ENCODE measurements at regions not wholly inside any gene's neighbourhood (a gene's known extent, or its start where the extent isn't known, plus 50 kb on each side); places are given as distances from the start of the nearest gene placed in this dataset.
"Not testable (repeated sequence)": the region's sequence is repeated elsewhere in the genome, so short reads cannot be mapped to it uniquely, and the experiment has no call there.

DNA sequence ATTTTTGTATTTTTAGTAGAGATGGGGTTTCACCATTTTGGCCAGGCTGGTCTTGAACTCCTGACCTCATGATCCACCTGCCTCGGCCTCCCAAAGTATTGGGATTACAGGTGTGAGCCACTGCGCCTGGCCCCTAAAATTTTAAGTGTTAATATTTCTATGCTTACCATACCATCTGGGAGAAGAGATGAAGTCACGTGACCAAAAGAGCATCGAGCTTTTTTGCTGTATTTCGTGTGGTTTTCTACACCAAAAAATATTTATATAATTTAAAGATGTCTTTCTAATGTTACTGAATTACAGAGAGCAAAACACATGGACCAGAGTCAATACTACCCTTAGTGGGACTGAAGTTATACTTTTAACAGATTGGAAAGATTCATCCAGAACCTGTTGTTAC, 400.9 kb downstream of the SOCS6 start:
- not testable (repeated sequence) for DNase-seq (ENCODE audit: low read depth in 1 of 2, low spot score in 1 of 2)

DNA sequence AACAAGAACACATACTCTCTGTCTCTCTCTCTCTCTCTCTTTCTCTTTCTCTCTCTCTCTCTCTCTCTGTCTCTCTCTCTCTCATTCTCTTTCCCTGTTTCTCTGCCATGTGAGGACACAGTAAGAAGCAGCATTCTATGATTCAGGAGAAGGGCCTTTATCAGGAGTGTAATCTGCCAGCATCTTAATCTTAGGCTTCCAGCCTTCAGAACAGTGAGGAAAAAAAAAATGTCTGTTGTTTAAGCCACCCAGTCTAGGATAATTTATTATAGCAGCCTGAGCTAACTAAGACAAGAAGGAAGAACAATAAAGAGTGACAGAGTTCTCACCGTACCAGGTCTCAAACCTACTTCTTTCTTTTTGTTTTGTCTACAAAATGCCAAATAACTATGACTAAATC, 399.4 kb downstream of the SOCS6 start:
- no peak for DNase-seq (ENCODE audit: low read depth in 1 of 2, low spot score in 1 of 2)

DNA sequence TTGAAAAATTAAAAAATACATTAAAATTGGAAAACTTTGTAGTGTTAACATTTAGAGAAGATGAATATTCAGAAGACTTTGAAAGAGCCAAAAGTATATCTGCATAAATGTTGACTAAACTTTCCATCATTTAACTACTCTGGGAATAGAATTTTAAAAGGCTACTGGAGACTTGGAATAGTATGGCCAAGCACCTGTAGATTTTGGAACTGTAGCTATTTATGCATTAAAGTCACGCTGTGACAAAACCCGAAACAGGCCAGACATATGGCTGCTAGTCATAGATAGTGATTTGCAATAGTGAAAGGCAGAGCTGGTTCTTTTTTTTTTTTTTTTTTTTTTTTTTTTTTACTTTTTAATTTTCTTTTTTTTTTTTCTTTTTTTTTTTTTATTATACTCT, 396.0 kb downstream of the SOCS6 start:
- no peak for DNase-seq (ENCODE audit: low read depth in 1 of 2, low spot score in 1 of 2)

DNA sequence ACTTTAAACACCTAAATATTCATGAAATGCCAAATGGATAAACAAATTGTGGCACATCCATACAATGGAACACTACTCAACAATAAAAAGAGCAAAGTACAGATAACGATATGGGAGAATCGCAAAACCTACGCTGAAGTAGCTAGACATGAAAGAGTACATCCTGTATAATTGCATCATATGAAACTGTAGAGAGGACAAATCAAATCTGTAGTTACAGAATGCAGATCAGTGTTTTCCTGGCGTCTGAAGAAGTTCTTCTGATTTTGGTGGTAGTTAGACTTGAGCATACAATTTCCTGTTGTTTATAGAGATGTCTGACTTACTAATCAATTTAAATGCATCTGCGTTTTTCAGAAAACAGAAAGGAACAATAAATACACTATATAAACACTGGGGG, 394.4 kb downstream of the SOCS6 start:
- DNase-seq (ENCODE audit: low read depth in 1 of 2, low spot score in 1 of 2) = no peak

DNA sequence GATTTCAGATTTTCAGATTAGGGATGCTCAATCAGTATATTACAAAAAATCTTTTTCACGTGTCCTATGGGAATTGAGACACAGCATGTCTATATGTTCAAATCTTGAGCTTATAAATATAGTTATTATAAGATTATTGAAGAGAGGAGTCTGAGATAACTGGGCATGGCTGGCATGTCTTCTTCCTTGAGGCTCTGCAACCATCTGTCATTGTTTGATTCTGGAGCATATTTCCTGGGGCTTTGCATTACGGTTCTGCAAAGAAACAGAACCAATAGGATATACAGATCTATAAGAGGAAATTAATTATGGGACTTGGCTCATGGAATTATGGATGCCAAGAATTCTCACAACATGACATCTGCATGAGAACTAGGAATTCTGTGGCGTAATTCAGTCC, 386.1 kb downstream of the SOCS6 start:
- DNase-seq (ENCODE audit: low read depth in 1 of 2, low spot score in 1 of 2) = no peak

DNA sequence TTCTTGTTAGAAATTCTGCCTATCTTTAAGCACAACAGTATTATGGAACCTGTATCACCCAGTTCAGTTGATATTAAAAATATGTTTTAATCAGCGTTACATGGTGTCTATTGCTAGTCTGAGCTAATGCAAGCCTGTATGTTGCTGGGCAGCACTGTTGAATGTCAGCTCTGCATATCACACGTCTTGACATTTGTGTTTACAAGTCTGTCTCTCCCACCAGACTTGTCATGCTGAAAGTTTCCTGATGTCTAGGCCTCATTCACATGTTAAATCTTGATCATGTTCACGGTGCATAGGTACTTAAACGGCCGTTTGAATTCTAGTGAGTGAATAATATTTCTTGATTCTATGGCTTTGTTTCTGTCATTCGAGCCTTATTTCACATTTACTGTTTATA, 385.0 kb downstream of the SOCS6 start:
- DNase-seq (ENCODE audit: low read depth in 1 of 2, low spot score in 1 of 2) = no peak

DNA sequence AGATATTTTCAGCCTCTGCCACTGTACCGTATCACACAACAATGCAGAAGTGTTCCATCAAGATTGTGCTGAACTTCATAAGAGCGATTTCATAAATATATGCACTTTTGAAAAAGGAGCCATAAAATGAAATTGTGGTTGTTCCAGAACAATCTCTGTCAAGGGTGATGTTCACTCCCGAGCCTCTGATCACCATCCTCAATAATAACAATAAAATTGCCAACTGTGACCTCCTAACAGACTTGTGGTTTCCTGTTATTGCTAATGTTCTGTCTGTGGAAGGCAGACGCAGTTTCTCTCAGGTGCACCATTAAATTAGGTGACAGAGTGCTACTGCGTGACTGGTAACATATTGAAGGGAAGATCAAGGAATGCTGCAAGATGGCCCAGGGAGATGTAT, 383.7 kb downstream of the SOCS6 start:
- no peak for DNase-seq (ENCODE audit: low read depth in 1 of 2, low spot score in 1 of 2)

DNA sequence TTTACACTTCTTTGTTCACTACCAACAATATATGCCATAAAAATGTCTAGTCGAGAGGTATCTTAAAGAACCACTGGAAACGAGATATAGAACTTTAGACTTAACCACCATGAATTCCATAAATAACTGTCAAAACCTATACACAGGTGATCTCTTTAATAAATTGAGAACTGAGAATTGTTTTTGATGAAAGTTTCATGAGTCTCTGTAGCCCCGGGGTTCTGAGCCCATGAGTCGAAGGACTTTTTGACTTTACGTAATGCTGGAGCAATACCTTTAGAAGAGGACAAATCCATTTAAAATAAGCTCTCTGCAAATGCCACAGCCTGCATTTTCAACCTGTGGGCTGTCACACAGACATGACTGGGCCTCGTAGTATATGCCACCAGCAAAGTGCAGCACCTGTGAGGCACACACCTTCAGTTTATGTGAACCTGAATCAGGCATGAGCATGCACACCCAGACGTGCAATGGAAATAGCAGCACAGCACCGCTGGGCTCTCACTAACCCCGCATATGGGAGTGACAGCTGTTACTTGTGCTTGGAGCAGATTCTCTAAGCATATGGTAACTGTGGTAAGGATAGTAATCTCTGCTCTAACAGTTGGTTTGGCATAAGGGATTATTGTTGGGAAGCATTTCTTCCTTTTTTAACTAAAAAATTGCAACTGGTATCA, 383.2 kb downstream of the SOCS6 start:
- no peak for DNase-seq (ENCODE audit: low read depth in 1 of 2, low spot score in 1 of 2)

DNA sequence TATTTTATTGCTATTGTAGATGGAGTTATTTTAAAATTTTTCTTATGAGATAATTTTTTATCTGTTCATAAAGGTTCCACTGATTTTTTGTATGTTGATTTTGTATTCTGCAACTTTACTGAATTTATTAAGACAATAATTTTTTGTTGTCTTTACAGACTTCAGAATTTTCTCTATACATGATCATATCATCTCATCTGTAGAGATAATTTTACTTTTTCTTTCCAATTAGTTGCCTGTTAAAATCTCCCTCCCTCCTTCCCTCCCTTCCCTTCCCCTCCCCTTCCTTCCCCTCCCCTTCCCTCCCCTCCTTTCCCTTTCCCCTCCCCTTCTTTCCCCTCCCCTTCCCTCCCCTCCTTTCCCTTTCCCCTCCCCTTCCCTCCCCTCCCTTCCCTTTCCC, 378.1 kb downstream of the SOCS6 start:
- DNase-seq (ENCODE audit: low read depth in 1 of 2, low spot score in 1 of 2) = no peak

DNA sequence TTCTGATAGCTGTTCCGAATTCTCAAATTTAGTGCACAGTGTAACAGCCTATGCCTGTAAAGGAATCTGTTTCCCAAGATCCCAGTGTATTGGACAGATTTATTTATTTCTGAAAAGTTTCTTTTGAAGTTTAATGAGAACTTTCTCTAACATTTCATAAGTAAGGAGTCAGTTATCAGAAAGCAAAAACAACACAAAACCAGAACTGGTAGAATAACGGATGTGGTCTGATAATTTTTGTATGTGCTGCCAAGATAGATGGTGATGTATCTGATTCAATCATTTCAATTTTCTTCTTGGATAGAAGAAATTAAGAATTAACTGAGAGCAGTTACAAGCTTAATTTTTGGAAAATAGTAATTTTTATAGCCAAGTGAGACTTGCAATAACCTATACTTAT, 374.3 kb downstream of the SOCS6 start:
- no peak for DNase-seq (ENCODE audit: low read depth in 1 of 2, low spot score in 1 of 2)

DNA sequence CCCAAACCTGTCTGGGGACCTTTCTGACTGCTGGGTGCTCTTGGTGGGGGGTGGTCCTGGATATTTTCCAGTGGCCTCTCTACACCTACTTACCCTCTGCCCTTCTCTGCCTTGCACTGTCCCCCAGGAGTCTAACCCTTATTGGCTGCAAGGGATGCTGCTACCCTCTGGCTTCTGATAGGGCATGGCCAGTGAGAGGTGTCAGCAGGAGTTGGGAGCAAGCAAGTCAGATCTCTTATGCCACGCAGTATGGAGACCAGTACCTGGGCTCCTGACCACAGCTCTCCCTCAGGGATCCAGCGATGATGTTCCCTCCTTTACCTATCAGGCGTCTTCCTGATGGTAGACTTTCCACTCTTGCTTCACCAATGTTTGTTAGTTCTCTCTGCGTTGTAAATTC, 373.7 kb downstream of the SOCS6 start:
- no peak for DNase-seq (ENCODE audit: low read depth in 1 of 2, low spot score in 1 of 2)

DNA sequence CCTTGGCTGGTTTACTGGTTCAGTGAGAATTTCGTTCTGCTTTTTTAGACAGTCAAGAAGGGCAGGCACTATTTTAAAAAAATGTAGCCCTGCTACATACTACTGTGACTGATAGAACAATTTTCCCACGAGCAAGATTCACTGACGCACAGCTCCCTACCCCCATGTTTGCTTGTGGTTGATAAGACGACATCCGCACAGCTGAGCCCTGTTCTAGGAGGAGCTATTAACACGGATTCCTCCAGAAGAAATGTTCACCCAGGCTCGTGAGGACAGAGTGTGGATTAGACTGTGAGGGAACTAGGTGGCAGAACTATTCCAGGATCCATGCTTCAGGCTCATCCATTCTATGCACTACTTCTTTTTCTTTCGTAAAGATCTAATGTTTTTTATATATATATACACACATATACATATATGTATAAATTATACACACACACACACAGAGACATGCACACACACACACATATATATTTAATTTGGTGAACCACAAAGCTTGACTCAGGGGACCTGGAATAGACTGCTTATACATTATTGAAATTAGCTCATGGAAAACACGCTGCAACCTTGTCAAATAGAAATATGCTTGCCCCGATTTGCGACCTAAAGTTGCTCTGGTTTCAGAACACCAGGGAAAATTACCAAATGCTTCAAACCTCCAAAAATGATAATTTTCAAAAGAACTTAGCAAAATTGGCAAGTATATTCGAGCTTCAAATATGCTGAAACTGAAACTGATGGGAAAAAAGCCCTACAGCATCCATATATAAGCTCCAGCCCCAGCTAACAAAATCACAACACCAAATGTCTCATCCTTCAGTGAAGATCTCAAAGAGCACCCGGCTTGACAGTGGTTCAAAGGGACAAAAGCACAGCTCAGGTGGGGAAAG, 370.4 kb downstream of the SOCS6 start:
- peak in 1 of 2 donors; percentile 9 for DNase-seq (ENCODE audit: low read depth in 1 of 2, low spot score in 1 of 2)

DNA sequence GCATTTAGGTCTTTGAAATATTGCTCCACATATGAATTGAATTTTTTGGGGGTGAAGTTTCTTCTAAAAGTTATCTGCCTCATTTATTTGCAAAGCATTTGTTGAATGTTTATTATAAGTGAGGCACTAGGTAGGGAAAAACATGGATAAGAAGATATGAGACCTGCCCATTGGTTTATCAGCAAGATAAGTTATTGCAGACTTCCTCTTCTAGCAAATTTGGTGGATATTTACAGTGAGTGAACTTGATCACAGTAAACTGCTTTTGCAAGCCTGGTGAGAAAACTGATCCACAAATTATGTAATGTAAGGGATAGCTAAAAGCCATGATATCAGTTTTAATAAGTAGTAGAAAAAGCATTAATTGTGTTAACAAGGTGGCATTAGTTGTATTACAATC, 364.8 kb downstream of the SOCS6 start:
- DNase-seq (ENCODE audit: low read depth in 1 of 2, low spot score in 1 of 2) = no peak

DNA sequence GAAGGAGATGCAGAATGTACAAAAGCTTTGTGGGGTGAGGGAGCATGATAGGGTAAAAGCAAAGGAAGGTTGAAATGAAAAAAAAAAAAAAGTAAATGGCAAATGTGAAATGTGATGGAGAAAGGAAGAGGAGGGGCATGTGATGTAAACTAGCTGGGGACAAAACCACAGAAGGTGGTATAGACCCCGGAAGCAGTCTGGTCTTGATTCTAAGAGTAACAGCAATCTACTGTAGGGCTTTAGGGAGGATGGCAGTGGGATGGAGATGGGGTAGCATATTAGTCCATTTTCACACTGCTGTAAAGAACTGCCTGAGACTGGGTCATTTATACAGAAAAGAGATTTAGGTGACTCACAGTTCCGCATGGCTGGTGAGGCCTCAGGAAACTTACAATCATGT, 362.0 kb downstream of the SOCS6 start:
- DNase-seq (ENCODE audit: low read depth in 1 of 2, low spot score in 1 of 2) = no peak

DNA sequence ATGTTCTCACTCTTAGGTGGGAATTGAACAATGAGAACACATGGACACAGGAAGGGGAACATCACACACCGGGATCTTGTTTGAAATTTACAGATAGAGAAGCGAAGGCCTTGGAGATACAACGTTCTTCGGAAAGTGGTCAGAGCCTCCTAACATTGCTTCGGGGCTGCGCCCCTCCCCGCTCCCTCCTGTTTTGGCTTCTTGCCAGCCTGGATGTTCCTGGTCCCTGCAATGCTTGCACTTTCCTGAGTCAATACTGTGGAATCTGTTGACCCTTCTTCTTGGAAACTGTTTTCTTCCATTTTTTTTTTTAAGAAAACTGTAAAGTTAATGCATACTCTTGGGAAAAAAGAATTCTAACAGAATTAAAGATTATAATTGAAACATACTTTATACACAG, 360.8 kb downstream of the SOCS6 start:
- no peak for DNase-seq (ENCODE audit: low read depth in 1 of 2, low spot score in 1 of 2)

DNA sequence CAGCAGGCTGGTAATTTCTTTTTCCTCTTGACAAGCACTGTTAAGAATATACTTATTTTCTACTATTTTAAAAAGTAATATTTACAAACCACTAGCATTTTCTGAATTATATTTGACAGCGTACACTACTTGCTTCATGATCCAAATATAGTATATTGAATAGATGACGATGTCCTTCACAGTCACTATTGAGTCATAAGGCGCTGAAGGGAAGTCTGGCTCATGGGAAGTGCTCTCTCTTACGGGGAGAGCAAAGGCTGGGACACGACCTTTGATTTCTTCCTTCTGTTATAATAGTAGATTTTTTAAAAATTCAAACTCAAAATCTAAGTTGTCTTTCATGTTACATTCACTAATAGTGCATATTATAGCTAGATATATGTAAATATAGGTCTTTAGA, 357.1 kb downstream of the SOCS6 start:
- no peak for DNase-seq (ENCODE audit: low read depth in 1 of 2, low spot score in 1 of 2)

DNA sequence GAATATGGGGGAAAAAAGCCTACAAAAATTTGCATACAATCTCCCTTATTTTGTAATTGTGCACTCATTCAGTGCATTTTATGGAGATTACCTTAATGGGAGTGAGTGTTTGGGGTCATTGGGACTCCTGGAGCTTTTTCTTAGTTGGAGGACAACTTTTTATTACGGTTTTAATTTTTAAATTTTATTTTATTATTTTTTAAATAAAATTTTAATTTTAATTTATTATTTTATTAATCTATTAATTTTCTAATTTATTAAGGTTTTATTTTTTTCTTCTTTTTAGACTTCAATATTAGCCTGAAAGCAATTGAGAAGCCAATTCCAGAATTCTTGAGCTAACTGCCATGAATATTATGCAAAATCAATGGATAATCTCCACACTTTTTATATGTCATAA, 355.0 kb downstream of the SOCS6 start:
- no peak for DNase-seq (ENCODE audit: low read depth in 1 of 2, low spot score in 1 of 2)

DNA sequence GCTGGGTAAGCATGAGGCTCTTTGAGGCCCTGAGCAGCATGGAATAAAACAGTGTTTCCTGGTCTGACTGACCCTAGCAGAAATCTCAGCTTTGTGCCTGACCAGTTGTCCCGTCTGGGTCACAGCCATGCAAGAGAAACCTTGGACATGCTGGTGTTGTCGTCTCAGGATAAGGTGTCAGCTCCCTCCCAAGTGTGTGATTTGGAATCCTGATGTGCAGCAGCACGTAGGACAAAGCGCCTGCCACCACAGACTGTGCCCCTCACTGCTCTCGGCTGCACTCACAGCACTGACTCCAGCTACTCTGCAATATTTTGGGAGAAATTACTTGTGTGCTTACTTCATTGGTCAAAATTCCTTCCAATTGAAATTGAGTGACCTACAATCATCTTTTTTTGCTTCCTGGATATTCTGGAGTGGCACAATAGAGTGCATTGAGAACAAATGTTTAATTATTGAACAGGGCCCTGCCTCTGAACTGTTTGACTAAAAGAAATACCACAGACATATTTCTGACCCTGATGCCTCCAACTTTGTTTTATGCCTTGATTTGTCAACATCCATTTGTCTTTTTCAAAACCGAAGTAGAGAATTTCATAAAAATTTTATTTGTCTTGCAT, 352.4 kb downstream of the SOCS6 start:
- DNase-seq (ENCODE audit: low read depth in 1 of 2, low spot score in 1 of 2) = no peak

DNA sequence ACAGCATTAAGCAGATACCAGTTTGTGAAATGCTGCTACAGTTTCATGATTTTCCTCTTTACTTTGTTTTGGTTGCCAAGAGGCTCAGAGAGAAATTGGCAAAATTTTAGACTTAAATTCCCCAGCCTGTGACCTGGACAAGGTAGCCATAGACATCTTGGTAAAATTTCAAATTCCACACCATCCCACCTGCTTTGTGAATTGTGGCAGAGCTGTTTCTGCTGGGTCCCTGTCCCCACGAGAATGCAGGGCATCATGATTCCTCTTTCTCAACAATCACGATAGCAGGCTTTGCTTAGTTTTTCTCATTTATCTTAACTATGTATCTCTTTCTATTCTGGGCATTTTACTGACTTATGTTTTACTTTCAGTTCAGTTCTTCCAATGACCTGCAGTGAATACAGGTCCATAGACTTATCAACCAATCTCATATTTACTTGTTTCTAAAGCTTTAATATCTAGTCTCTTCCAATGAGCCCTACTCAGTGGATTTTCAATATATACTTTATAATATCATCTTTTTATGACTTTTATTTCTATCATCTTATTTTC, 351.6 kb downstream of the SOCS6 start:
- no peak for DNase-seq (ENCODE audit: low read depth in 1 of 2, low spot score in 1 of 2)

DNA sequence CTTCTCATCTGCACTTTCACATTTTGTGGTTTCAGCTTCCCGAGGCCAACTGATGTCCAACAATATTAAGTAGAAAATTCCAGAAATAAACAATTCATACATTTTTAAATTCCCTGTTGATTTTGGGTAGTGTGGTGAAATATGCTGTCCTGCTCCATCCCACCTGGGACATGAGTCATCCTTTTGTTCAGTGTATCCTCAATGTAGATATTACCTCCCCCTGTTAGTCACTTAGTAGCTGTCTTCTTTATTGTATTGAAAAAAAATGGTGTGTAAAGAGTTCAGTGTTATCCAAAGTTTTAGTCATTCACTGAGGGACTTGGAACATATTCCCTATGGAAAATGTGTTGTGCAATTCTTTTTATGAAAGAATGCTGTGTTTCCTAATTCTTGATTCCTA, 348.1 kb downstream of the SOCS6 start:
- DNase-seq (ENCODE audit: low read depth in 1 of 2, low spot score in 1 of 2) = no peak

DNA sequence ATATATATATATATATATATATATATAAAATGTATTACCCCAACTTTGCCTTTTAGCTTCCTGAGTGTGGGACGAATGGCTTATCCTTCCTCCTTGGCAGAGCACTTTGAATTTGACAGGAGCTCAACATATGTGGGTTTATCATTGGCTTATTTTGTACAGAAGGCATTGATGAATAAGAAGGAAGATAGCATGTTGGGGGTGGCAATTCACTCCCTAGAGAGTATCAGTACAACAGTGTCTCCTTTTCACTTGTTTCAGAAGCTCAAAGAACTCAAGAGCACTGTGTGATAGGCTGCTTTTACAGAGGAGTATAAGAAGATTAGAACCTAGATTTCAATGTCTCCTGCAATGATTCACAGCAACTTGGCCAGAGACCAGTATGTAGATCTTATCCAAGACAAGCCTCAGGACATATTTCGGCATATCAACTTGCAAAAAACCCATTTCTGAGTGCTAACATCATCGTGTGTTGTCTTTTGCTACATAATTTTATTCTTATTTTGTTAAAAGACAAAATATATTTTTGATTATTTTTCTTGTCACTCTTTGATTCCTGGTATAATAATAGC, 345.8 kb downstream of the SOCS6 start:
- no peak for DNase-seq (ENCODE audit: low read depth in 1 of 2, low spot score in 1 of 2)

Measured in stimulated activated CD4-positive, alpha-beta T cell treated with anti-CD3 and anti-CD28 coated beads, Interleukin-15, amount 100 ng/mL, for 1 hour (primary cell).